Smooth muscle cell of the brain vasculature (primary cell): ENCODE measurements at regions not wholly inside any gene's neighbourhood (a gene's known extent, or its start where the extent isn't known, plus 50 kb on each side); places are given as distances from the start of the nearest gene placed in this dataset.
"Not testable (repeated sequence)": the region's sequence is repeated elsewhere in the genome, so short reads cannot be mapped to it uniquely, and the experiment has no call there.

Experiments used
- DNase-seq: peaks from one replicate; pipeline ENCODE4 v3.0.0-alpha.2; 2012; ENCODE audit warnings: low read depth, low spot score

DNA sequence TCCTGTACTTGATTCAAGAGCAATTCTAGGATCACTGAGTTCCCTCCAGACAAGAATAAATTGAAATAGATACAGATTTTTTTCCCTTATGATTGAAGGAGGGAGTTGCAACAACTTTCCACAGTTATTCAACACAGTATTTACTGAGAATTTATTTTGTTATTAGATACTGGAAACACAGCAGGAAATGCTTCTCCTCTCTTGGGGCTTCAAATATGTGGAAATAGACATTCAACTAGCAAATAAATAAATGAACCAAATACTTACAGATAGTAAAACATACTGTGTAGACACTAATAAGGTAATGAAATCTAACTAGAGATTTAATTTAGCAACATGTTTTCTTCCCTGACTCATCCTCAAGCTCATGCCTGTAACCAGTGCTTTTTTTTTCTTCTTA is 169.2 kb downstream of the LNPK start:
- DNase-seq: no peak

GRCh38 chr2:175829741-175830140 is 172.3 kb downstream of the LNPK start:
- no peak for DNase-seq

DNA sequence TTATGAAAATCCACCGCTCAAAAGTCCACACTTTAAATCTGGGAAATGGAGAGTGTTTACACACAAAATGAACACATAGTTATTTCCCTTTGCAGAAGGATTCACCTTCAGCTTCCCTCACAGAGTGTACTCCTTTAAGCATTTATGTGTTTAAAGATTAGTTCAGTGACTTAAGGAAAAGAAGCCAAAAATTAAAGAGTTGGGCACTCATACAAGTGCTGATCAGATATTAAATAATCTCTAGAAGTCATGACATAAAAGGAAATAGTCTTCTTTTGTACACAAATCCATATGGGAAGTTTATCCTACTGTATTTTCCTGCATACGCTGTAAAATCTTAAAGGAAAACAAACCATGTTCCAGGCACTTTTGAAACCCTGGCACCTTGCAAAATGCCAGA is 174.2 kb downstream of the LNPK start:
- no peak for DNase-seq

GRCh38 chr2:175824243-175824642 is 177.8 kb downstream of the LNPK start:
- DNase-seq: no peak

DNA sequence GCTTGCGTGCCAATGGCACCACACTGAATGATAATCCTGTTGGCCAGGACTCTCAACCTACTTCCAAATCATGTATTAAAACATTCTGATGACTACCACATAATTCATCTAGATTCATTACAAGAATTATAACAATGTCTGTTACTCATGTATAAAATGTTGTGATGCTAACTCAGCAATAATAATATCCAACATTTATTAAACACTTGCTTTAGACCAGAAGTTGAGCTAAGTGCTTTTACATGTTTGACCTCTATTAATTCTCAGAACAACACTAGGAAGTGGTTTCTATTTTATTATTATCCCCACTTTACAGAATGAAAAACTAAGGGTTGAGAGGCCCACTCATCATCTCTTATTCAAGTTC is 178.4 kb downstream of the LNPK start:
- DNase-seq: no peak

- no peak for DNase-seq
These were observed 178.9 kb downstream of the LNPK start for GRCh38 chr2:175823002-175823706.

DNA sequence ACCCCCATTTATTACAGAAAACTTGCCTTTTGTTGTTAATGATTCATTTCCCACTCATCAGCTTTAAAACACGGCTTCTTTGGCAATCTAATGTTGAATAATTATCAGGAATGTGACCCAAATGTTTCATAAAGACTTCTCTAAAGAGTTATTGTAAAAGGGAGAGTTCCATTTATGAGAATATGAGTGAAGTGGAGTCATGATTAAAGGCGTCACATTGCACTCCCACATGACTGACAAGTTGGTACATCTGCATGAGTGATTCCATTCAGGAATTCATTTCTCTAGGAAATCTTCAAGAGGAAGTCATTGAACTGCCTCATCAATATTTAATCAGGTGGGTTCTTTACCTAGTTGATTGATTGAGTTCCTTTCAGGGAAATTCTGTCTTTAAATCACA is 184.8 kb downstream of the LNPK start:
- DNase-seq: no peak

GRCh38 chr2:175815537-175815936 is 186.5 kb downstream of the LNPK start:
- DNase-seq: no peak

GRCh38 chr2:175811971-175812370 is 190.1 kb downstream of the LNPK start:
- DNase-seq: no peak

DNA sequence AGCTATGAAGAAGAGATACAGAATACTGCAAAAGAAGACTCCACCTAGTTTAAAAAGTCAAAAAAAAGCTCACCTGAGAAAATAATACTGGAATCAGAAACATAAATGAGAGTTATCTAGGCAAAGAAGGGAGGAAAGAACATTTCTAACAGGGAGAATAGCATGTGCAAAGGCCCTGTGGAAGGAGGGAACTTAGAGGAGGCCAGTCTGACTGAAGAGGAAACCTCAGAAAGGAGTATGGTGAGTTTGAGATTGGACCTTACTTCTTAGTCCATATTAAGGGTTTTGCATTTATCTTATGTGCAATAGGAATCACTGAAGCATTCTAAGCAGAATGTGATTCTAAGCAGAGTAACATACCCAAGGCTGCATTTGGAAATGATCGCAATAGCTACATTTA is 193.2 kb downstream of the LNPK start:
- no peak for DNase-seq

DNA sequence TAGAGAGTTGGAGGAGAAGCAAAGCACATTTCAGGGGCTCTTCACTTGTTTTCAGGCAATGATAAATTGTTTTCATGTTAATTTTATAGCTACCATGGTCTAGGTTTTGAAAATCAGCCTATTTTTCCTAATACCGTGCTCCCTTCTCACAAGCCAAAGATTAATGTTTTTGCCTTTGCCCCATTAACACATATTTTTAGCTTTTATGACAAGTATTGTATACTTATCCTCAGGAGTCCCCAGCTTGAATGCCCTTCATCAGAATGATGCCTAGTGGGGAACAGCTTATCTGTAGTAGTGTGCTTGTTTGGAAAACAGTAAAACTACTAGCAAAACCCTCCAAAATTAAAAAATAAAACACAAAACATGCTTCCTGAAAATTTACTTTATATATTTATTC is 194.0 kb downstream of the LNPK start:
- no peak for DNase-seq

DNA sequence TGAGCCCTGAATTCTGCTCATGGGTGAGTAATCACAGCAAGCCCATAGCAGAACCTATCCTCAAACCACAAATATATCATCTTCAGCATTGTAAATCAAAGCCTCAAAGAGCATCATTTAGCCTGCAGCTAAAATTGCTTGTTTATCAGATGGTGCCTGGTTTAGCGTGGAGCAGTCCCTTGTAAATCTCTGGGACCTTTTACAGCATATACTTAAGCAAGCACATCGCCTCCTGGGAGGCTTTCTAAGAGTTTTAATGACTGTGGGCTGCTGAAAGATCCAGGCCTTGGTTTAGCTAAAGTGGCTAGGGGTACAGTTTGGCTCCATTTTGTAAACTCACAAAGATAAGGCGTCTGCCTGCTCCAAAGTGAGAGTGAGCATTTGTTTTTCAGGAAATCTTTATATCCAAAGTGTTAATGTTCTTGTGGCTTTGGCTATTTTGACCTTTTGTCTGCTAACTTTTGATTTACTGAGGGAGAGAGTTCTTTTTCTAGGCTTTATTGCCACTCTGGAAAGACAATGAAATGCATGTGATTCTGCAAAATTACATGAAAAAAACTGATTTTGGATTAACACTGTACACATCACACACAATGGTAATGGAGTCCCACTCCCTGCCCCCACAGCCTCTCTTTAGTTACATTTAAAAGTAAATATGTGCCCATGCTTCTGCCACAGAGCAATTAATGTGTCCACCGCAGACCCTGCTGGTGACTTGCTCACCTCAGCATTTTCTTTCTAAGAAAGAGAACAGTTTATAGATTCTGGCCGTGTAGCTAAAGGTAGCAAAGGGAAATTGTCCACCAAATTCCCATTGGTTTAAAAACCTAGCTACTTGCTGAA is 194.8 kb downstream of the LNPK start:
- no peak for DNase-seq

GRCh38 chr2:175806570-175806969 is 195.5 kb downstream of the LNPK start:
- DNase-seq: no peak

- DNase-seq: no peak
These were observed 196.0 kb downstream of the LNPK start for GRCh38 chr2:175806125-175806490.

DNA sequence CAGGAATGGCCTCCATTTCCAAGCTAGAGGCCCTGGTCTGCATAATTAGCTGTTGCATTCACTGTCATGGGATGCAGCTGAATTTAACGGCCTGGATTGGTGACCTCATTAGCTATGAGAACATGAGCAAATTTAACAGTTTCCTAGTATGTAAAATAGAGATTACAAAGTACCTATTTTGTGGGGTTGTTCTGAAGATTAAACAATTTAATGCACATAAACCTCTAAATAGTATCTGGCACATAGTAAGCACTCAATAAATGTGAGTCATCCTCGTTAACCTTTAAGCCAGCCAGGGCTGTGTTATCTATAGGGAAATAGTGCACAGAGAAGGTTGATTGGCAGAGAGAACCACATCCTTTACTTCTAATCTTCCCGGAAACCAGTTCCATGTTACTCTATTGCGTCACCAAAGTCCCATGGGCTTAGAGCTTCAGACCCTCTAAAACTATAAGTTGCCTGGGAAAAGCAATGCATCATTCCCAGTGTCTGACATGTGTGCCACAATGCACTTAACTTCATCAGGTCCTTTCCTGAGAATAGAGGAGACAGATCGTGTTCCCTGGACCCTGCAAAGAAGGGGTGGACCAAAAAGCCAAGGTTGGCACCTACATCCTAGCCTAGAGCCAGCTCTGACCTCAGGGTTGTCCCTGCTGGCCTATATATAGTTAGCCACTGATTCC is 196.5 kb downstream of the LNPK start:
- no peak for DNase-seq

DNA sequence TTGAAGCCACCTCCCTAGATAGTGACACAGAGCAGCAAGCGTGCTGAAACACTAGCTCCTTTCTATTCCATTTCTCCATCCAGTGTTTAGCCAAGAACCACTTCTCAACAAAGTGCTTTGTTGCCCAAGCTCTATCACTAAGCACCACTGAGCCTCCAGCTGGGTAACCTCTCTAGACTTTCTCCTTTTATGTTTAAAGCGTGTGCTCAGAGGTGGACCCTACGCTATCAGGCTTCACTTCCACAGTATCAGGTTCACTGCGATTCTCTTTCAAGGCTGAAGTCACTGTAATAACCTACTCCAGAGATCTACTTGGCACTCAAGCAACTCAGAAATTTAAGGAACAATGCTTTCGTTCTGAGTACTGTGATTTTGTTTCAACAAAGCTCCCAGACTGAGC is 197.9 kb downstream of the LNPK start:
- DNase-seq: no peak

DNA sequence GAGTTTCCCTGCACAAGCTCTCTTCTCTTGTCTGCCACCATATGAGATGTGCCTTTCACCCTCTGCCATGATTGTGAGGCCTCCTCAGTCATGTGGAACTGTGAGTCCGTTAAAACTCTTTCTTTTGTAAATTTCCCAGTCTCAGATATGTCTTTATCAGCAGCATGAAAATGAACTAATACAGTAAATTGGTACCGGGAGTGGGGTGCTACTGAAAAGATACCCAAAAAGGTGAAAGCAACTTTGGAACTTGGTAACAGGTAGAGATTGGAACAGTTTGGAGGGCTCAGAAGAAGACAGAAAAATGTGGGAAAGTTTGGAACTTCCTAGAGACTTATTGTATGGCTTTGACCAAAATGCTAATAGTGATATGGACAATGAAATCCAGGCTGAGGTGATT is 205.6 kb downstream of the LNPK start:
- not testable (repeated sequence) for DNase-seq

DNA sequence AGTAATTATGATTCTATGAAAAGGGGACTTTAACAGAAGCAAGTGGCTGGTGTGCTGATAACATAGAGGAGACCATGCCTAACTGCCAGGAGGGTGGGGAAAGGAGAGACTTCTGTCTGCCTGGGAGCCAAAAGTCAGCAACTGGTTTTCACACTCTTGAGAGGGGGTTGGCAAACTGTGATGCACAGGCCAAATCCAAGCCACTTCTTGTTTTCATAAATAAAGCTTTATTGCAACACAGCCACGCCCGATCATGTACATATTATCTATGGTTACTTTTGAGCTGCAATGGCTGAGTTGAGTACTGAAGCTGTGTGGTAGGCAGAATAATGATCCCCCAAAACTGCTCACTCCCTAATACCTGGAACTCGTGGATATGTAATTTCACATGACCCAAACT is 208.4 kb downstream of the LNPK start:
- DNase-seq: no peak

DNA sequence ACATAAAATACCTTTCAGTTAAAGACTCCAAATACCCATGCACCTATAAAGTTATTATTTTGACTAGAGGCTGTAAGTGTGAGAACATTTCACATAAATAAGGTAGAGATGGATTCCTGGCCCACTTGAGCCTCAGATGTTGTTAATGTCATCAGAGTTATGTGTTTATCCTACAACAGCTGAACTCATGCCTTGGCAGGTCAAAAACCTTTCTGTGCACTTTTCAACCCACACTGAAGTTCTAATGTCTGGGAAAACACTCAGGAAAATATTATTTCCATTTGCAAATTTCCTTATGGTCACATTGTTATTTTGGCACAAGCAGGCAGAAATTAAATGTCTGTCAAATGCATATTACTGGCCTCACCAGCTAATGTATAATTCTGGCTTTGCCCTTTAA is 209.2 kb downstream of the LNPK start:
- no peak for DNase-seq

GRCh38 chr2:175792199-175792598 is 209.9 kb downstream of the LNPK start:
- no peak for DNase-seq

DNA sequence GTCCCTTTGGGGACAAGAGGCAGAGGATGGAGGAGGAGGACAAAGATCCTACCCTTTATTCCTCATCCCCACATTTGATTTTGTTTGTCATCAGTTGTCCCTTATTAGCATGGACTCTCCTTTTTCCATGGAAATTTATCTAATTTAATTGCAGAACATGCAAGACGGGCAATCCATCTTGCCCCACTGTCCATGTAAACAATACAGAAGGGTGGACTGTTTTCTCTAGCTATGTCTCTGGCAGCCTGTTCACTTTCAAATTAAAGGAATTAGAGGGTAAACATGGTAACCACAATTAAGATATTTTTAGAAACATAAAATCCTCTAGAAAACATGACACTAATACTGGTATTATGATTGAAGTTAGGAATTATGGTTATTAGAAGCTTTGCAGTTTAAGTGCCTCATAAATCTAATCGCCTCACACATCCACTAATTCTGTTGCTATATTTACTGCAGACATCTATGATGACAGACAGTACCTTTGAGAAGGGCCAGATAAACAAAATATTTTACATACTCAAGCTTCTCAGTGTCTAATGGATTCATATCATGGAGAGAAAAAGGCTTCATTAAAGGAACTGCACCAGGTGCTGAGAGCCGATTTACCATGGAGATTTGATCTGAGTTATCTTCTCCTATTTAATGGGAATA is 215.5 kb downstream of the LNPK start:
- no peak for DNase-seq

GRCh38 chr2:175777337-175777736 is 224.7 kb downstream of the LNPK start:
- DNase-seq: not testable (repeated sequence)
